HG02943 (cell line): ENCODE measurements at regions not wholly inside any gene's neighbourhood (a gene's known extent, or its start where the extent isn't known, plus 50 kb on each side); places are given as distances from the start of the nearest gene placed in this dataset.
"Not testable (repeated sequence)": the region's sequence is repeated elsewhere in the genome, so short reads cannot be mapped to it uniquely, and the experiment has no call there.

Source experiments
- ATAC-seq: cut with Tn5 transposase; IDR thresholded peaks from one replicate; pipeline ENCODE4 v1.9.1; 2021; ENCODE audit warnings: mild to moderate bottlenecking, low read depth, moderate library complexity; ENCODE audit not compliant: unreplicated experiment

DNA sequence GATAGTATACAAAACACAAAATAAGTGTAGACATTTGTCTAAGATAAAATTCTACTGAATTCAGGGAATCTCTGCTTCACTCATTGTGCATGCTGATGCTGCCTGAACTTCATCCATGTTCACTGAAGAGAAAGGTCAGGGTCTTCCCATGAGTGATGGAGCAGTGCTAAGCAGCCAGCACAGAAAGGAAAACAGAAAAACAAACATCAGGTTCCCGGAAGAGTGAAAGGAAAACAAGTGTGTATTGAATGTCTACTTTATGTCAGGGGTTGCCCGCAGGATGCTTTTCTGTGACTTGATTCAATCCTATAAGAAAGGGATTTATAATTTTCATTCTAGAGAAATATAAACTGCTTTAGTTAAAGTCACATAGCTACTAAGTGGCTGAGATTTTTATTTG is 522.4 kb downstream of the RAB28 start:
- no peak for ATAC-seq

GRCh38 chr4:12958436-12958835 is 525.7 kb downstream of the RAB28 start:
- no peak for ATAC-seq

- no peak for ATAC-seq
These were observed 527.0 kb downstream of the RAB28 start for GRCh38 chr4:12957108-12957507.

- ATAC-seq, result no peak
These were observed 528.1 kb downstream of the RAB28 start for GRCh38 chr4:12956026-12956425.

GRCh38 chr4:12949719-12950490 is 534.2 kb downstream of the RAB28 start:
- no peak for ATAC-seq

DNA sequence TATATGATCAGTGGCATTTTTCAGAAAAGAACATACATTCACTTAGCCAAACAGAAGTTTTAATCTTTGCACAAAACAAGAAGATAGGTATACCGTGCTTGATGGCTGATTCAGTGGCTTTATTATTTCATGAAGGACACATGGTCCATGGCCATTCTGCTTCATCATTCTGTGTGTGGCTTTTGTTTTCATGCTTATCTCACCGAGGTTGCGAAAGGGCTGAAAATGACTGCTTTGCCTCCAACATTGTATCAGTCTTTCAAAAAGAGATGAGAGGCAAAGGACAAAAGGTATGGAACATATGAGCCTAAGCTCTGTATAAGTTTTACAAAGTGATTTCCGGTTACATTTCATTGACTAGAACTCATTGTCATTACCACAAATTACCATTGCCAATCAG is 541.1 kb downstream of the RAB28 start:
- no peak for ATAC-seq

DNA sequence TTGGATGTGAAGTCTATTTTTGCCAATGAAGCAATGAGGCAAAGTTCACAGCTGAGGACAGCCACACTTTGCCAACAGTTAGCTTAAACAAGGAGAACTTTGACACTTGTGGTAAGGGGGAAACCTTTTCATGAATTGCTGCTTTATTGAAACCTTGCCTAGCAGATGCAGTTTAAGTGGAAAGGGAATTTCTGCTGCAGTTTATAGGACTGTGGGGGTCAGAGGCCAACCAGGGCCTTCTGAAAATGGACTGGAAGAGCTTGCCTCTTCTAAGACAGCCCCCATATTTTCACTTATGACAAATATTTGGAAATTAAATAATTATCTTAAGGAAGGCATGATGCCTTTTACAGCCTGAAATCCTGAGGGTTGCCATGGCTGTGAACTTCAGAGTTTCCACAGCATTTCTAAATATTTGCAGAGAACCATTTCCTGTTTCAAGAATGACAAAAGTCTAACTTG is 550.3 kb downstream of the RAB28 start:
- no peak for ATAC-seq

GRCh38 chr4:12932203-12932788 is 551.8 kb downstream of the RAB28 start:
- no peak for ATAC-seq

DNA sequence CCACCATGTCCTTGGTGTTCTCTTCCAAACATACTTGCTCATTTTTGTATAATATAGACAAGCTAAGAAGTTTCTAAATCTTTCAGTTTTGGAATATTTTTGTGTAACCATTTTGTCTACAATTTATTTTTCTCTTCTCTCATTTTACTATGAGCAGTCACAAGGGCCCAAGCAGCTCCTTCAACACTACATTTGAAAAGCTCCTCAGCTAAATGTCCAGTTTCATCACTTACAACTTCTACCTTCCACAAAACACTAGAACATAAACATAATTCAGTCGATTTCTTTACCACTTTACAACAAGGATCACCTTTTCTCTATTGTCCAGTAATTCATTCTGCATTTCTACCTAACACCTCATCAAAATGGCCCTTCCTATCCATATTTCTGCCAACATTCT is 554.4 kb downstream of the RAB28 start:
- no peak for ATAC-seq

GRCh38 chr4:12928751-12929150 is 555.4 kb downstream of the RAB28 start:
- ATAC-seq, result no peak

GRCh38 chr4:12926189-12927066 is 557.7 kb downstream of the RAB28 start:
- no peak for ATAC-seq

GRCh38 chr4:12924728-12925320 is 559.3 kb downstream of the RAB28 start:
- ATAC-seq, result no peak

DNA sequence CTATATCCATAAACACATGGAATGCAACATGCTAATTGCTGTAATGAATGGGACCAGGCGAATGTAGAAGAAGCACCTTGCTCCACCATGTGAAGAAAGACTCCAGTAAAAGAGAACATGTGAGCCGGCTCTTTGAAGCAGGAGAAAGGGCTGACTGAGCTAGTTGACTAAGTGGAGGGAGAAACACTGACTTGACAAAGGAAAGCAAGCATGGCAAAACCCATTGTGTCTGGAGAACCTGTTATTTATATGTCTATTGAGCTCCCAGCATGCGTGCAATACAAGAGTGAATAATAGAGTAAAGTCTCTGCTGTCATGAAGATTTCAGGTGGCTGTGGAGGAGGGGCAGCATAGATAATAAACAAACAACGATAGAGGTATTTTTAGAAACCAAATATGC is 559.9 kb downstream of the RAB28 start:
- ATAC-seq, result no peak

DNA sequence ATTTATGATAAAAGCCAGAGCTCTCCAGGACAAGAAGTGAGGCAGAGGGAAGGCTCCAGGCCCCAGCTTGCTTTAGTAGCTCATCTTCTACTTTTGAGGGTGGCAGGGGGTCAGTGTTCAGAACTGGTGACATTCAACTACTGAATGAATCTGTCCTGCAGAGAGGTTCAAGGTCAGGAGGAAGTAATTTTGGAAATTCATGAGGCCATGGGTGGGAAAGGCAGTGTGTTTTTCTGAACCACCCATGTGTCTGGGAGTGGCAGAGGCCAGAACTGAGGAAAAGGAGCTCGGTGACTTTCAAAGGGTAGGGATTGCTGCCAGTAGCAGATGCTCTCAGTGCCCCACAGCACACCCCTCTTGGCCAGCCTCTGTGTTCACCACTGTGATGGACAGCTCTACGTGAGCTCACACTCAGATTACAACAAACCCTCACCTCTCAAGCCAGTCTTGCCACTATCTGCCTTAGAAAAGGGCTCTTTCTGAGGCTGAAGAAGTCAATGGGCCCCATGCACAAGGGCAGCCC is 571.2 kb downstream of the RAB28 start:
- no peak for ATAC-seq

DNA sequence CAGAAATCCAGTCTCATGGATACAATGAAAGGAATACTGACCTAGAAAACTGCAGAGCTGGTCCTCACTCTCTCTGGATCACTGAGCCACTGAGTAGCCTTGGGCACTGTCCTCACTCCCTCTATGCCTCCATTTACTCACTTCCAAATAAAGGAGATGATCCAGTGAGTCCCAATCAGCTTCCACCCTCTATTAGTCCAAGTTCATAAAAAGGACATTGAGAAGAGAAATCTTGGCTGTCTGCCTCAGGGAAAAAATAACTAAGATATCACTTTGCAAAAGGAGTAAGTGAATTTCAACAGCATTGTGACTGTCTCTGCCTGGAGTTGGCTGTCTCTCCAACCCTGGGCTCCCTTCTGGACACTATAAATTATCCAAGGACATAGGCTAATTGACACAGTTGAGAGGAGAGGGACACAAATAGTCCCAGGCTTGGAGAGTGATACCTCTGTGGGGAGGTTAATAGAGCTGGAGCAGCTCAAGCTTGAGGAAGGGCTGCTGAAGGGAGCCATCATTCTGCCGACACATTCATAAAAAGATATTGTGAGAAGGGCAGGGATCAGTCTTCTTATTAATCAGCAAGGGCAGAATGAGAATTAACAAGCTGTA is 572.3 kb downstream of the RAB28 start:
- no peak for ATAC-seq

GRCh38 chr4:12903640-12904039 is 580.5 kb downstream of the RAB28 start:
- not testable (repeated sequence) for ATAC-seq

- ATAC-seq, result no peak
These were observed 581.4 kb downstream of the RAB28 start for GRCh38 chr4:12902735-12903134.

- ATAC-seq, result no peak
These were observed 586.2 kb downstream of the RAB28 start for GRCh38 chr4:12897954-12898353.

GRCh38 chr4:12894062-12894461 is 590.1 kb downstream of the RAB28 start:
- no peak for ATAC-seq

DNA sequence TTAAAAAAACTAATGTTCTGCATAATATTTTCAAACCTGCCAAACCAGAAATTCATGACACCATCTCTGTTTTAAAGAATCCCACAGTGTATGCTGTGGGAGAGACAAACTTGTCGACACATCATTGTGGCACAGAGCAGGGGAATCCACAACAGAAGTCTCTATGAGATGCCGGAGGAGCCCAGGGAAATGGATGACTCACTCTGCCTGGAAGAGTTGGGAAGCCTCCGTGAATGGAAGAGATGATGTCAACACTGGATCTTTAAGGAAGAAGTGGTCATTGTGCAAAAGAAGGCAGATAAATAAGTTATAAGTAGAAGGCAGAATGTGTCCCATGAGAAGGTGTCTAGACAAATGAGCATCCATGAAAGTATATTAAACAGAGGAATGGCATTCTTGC is 595.1 kb downstream of the RAB28 start:
- ATAC-seq, result no peak
